NCI-H446 treated with DMSO at 0.1 percent for 48 hours (cell line): ENCODE measurements at regions not wholly inside any gene's neighbourhood (a gene's known extent, or its start where the extent isn't known, plus 50 kb on each side); places are given as distances from the start of the nearest gene placed in this dataset.
A peak's percentile ranks its signal among the peaks of the same experiment; 100 is the strongest.

Experiments used
- DNase-seq: peaks from one replicate; lab custom pipeline; 2025; lab: John Stamatoyannopoulos, UW

DNA sequence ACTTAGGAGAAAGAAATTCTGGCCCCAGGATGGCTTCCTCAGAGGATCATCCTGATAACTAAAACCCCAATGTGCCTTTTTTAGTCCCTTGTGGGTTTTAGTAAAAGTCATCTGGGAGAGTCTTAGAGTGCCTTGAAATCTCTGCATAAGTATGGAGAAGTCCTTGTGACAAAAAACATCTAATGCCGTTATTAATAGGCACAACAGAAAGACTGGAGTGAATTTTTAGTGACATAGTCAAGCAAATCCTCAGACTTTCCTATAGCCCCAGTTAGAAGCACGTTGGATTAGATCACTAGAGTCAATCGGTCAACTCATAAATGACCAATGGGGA is 108.2 kb upstream of the MPDZ start:
- peak; percentile 87 for DNase-seq

DNA sequence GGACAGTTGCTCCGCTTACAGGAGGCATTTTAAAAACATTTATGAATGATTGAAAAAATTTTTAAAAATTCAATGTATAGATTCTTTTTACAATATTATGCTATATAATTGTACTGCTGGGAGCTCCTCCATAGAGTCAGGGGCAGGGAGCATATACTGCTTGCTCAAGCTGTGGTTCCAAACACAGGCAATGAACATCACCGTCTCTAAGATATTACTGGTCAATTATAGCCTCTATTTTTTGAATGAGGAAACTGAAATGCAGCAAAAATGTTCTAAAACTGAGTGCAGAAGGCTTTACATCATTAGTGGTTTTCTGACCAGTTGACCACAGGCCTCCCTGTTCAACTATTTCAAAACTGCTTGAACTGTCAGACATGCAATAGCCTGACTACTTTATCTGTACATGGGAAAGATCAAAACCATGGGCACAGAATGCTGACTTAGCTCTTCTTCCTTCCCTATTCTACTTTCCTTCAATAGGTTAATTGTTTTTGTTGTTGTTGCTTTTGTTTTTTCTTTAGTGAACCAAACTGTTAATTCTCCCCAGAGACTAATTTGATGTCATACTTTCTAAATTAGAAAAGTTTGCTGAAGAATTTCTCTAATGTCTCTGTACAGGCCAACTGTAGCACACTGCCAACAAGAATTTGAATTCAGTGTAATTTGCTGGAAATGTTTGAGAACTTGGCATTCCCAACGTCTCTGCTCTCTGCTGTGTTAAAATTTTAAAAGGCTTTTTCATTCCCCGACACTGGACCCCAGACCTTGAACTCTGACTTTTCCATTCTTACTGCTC is 107.6 kb upstream of the MPDZ start:
- DNase-seq, result peak; percentile 95

DNA sequence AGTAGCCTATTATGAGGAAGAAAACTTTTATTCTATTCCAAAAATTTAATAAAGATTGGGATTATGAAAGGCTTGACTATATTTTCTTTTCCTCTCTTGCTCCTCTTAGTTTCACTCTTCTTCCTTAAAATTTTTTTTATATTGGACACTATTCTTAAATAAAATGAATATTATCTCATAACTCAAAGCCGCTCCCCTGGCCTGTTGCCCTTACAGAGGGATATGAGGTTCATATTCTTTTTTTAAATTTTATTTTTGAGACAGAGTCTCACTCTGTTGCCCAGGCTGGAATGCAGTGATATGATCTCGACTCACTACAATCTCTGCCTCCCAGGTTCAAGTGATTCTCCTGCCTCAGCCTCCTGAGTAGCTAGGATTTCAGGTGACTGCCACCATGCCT is 106.8 kb upstream of the MPDZ start:
- no peak for DNase-seq

- DNase-seq, result no peak
These were observed 104.4 kb upstream of the MPDZ start for GRCh38 chr9:13383855-13384254.

DNA sequence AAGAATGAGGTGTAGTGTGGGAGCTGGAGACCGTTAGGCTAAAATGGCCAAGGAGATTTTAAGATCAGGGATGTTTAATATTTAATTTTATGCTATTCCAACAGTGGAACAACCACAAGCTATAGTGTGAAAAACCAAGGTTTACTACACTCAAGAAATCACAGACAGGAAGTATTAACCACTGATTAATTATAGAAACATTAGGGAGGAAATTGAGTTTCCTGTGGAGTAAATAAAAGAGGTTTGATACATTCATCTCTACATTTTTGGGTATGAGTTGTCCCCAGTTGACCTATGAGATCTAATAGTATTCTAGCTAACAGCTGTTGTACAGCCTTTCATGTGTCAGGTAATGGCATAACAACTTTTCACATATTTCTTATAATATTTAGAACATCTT is 103.7 kb upstream of the MPDZ start:
- DNase-seq, result no peak

- no peak for DNase-seq
These were observed 103.1 kb upstream of the MPDZ start for GRCh38 chr9:13382595-13382994.

DNA sequence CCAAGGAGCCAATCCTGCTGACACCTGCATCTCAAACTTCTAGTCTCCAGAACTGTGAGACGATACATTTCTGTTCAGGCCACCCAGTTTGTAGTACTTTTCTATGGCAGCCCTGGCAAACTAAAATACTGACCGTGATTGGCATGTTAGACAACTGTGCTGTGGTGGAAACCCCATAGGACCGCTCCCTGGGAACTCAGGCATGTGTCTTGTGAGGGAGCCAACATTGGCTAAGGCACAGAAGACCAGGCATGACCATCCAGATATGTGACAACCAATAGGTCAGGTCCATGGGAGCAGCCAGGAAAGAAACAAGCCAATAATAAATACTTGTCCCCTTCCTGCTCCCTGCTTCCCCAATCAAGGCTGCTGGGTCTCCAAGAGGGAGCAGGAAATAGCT is 101.4 kb upstream of the MPDZ start:
- DNase-seq, result no peak

DNA sequence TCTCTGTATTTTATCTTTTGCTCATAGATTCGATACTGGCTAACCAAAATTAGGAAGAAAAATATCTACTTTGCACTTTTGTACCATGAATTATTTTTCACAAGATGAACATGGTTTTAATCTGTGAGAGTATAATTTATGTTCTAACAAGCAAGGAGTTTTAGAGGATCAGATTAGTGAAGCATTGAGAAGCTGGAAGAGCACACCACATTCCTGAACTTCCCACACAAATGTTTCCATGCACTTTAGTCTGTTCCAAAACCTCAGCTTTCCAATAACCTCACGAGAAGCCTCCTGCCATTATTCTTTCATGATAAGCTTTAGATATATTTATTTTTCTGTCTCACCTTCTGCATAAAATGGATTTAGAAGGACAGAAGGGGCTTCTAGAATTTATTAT is 98.7 kb upstream of the MPDZ start:
- DNase-seq, result no peak

DNA sequence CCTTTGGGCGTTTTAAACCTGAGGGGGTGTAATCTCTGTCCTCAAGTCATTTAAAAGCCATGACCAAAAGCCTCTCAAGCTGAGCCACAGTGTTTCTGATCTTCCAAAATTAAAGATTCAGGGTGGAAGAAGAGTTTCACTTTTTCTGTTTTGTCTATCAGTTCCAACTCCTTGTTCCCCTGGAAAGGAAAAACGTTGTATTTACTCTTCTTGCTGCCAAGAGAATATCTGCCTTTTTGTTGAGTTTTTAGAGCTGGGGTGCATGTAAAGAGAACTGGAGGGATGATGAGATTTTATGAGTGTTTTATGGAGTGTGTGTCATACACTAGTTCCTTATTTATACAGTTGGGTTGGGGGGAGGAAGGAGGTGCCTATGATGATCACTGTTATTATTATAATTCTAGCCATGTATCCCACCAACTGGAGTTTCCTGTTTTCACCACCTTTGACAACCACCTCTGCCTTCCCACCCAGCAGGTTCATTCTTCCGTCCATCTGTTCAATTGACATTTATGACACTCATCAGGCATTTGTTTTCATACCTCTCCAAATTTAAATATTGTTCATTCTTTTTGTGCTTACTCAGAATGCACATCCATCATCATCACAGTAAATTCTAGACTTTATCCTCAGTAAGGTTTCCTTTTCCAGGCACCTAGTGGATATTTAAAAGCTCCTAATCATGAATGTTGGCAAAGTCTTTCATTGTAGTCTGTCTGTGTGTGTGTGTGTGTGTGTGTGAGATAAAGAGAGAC is 97.9 kb upstream of the MPDZ start:
- peak; percentile 86 for DNase-seq

DNA sequence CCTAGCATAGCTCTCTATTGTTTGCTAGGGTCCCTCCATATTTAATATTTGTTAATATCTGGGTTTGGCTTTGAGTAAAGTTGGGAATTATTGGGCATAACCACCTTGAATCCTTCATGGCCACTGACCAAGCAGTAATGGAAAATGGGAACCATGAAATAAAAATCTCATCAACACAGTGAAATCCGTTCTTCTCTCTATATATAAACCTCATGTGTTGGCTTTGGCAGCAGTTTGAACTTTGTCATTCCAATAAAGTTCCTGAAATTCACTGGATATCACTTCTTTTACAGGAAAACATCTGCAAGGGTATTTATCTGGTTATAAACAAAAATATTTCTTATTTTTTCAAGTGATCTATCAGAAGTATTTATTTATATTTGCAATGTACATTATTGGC is 93.0 kb upstream of the MPDZ start:
- DNase-seq, result no peak

DNA sequence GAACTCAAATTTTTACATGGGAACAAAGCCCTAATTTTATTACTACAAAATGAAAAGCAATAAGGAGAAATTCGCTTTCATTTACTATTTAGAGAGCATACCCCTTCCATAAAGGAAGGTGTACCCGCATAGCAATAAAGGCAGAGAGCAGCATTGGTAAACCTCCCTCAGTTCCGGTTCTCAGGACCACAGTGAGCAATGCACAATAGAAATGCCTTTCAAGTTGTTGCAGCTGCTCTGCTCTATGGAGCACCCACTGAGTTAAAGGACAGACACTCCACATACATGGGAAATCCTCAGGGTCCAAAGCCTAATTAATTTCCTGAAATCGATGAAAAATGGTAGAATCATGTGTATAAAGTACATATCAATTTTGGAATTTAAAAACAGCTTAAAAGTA is 89.9 kb upstream of the MPDZ start:
- no peak for DNase-seq

DNA sequence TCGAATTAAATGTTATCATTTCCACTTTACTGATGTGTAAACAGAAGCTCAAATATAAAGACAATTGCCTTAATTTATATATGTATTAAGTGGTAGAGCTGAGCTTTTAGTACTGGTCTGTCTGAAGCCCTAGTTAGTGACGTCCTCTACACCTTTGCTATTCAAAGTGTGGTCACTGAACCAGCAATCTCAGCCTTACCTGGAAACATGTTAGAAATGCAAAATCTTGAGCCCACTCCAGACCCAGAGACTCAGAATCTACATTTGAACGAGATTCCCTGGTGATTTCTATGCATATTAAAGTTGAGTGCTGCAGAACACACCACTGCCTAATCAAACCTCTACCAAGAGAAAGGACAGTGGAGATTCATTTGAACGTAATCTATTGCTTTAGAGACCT is 88.3 kb upstream of the MPDZ start:
- no peak for DNase-seq

DNA sequence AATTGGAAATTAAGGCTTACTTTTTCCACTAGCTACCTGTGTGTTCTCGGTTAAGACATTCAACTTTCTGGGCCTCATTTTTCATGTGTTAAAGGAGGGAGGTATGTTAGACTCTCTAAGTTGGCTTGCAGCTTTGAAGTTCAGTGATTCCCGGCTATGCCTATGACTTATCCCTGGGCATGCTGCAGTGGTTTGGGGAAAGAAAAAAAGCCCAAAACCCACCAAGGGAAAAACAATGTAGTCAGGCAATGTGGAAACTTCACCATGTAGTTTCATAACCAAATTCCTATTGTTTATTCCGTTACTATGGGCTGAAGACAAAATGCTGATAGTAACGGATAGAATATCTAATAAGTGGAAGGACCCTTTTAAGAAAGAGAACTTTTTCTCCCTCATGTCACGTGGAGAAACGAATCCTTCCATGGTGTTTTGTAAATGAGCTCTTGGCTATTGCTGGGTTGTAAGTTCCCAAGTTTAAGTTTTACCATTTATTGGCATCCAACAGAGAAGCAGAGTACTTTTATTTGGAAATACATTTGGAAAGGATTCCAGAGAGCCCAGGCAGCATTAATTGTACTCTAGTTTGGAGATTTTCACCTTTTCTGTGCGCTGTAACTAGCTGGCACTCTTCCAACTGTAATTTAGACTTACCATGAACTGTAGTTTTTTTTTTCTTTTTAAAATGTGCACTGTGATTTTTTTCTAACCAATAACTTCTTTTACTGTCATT is 84.9 kb upstream of the MPDZ start:
- peak; percentile 97 for DNase-seq

DNA sequence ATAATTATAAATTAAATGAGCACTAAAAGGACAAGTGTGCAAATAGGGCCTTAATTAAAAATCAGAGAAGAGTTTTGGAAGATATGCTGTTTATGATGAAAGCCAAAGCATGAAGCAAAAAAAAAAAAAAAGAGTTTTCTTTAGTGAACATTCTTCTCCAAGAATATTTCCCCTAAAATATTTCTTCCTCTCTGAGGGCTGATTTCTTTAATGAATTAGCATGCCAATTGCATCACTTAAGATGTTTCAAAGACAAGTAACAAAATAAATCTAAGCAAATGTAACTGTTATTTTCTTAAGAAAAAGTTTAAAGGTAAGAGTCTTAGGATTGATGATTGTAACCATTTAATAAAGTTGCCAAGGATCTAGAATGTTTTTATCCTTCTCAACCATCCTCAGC is 81.6 kb upstream of the MPDZ start:
- no peak for DNase-seq

DNA sequence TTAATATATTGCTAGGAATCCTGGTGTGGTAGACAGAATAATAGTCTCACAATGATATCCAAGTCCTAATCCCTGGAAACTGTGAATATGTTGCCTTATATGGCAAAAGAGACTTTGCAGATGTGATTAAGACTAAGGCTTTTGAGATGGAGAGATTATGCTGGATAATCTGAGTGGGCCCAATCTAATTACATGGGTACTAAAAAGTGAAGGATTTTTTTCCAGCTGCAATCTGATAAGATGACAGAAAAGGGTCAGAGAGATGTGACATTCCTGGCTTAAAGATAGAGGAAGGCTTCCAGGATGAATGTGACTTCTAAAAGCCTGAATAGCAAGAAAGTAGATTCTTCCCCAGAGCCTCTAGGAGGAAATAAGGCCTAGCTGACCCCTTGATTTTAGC is 80.7 kb upstream of the MPDZ start:
- DNase-seq, result no peak

DNA sequence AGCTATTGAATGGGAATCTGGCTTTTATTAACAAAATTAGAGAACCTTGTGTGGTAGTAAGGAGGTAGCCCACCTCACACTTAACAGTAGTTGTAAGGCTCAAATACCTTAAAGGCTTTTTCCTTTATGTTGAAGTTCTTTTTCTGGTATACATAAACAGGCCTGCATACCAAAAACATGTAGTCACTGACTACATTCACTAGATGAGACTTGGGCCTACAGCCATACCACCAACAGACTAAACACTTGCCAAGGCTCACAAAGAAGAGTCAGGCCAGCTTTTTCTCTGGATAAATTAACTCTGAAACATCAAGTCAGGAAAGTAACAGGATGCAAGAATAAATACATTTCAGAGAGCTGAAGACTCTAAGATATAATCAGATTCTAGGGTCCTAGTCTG is 78.6 kb upstream of the MPDZ start:
- peak; percentile 100 for DNase-seq

- DNase-seq, result peak; percentile 100
These were observed 75.2 kb upstream of the MPDZ start for GRCh38 chr9:13354733-13355132.

DNA sequence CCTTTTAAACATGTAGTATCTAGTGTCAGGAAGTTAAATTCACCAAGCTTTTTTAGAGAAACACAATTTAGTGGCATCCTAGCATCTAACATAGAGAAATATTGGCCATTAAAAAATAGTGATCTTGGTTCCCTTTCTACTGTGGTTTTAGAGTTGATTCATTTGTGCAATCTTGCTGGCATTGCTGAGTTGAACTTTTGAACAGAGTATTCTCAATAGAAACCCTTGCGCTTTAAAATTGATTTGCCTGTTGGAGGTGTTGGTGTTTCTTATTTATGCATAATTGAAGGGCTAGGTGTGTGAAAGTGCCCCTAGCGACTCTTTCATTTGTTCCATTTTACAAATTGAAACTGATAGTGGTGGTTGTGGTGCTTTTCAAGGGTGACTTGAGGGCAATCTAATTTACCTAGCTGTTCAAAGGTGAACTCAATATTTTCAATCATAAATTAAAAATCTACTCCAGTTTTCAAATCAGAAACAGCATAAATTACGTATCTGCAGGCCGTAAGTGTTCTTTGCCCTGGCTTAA is 73.0 kb upstream of the MPDZ start:
- no peak for DNase-seq

DNA sequence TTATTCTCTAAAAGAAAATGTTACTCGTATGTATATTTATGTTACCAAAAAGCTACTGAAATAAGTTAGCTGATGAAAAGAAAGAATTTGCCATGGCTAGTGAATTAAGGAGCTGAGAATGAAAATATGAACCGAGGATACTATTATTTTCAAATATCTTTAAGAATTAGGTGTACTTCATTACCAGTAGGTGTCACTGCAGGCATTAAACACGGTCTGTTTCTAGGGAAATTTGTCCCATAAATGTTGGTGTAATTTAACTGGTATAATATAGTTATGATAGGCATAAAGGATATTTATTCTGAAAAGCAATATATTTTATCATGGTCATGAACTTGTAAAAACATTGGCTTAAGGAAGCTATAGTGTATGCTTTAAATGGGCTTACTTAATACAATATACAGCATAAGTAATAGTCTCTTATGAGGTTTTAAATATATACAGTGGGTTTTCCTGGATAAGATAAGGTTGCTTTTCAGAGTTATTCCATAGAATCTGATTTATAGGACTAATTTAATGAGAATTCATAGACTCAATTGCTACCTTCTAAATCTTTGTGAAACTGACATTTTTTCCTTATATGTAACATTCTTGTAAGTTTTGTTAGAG is 72.4 kb upstream of the MPDZ start:
- peak; percentile 100 for DNase-seq

GRCh38 chr9:13332571-13332970 is 53.1 kb upstream of the MPDZ start:
- no peak for DNase-seq

- DNase-seq, result no peak
These were observed 51.8 kb upstream of the MPDZ start for GRCh38 chr9:13331320-13331719.

DNA sequence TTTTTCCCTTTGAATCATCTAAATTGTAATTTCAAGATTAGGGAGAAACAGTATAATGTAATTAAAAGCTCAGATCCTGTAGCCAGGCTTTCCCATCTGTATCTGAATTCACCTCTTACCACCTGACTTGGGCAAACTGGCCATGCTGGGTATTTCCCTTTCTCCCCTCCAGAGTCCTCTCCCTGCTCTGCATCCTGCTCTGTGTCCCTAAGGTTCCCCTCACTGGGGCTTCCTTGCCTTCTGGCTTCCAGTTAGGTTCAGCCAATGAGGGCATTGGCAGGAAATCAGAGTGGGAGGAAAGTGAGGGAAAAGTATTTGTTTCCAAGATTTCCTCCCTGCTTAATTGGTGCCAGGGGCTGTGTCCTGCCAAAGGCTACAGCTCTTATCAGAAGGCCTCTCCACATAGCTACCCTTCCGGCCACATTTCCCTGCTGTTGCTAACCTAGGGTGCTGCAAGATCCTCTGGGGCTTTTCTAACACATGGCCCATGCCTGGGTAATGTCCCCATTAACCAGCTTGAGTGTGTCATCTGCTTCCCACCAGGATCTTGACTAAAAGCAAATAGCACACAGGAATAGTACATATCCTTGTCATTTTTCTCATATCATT is 51.0 kb upstream of the MPDZ start:
- DNase-seq, result peak; percentile 100
